EL (cell line): ENCODE measurements at regions not wholly inside any gene's neighbourhood (a gene's known extent, or its start where the extent isn't known, plus 50 kb on each side); places are given as distances from the start of the nearest gene placed in this dataset.
A peak's percentile ranks its signal among the peaks of the same experiment; 100 is the strongest.
"Not testable (repeated sequence)": the region's sequence is repeated elsewhere in the genome, so short reads cannot be mapped to it uniquely, and the experiment has no call there.

Experiments
- DNase-seq: peaks from one replicate; pipeline ENCODE4 v3.0.0-alpha.2; 2016

GRCh38 chr10:61612450-61612849, 50.3 kb upstream of the CABCOCO1 start:
- DNase-seq, result no peak

- DNase-seq, result no peak
These were observed 50.7 kb upstream of the CABCOCO1 start for GRCh38 chr10:61612009-61612408.

GRCh38 chr10:61609701-61610100, 53.0 kb upstream of the CABCOCO1 start:
- no peak for DNase-seq

- DNase-seq, result peak; percentile 72
These were observed 54.3 kb upstream of the CABCOCO1 start for GRCh38 chr10:61608255-61609033.

GRCh38 chr10:61606959-61607907, 55.5 kb upstream of the CABCOCO1 start:
- DNase-seq, result no peak

- no peak for DNase-seq
These were observed 57.5 kb upstream of the CABCOCO1 start for GRCh38 chr10:61605221-61605620.

GRCh38 chr10:61600399-61600798, 62.3 kb upstream of the CABCOCO1 start:
- DNase-seq, result no peak

- DNase-seq, result no peak
These were observed 68.3 kb upstream of the CABCOCO1 start for GRCh38 chr10:61594430-61594829.

GRCh38 chr10:61592581-61592980, 70.1 kb upstream of the CABCOCO1 start:
- DNase-seq, result peak; percentile 28

- DNase-seq, result no peak
These were observed 73.0 kb upstream of the CABCOCO1 start for GRCh38 chr10:61589547-61590243.

- peak; percentile 43 for DNase-seq
These were observed 73.9 kb upstream of the CABCOCO1 start for GRCh38 chr10:61588770-61589211.

GRCh38 chr10:61586829-61587228, 75.9 kb upstream of the CABCOCO1 start:
- no peak for DNase-seq

GRCh38 chr10:61580608-61581007, 82.1 kb upstream of the CABCOCO1 start:
- no peak for DNase-seq

- DNase-seq, result not testable (repeated sequence)
These were observed 92.5 kb upstream of the CABCOCO1 start for GRCh38 chr10:61570204-61570603.

- no peak for DNase-seq
These were observed 95.0 kb upstream of the CABCOCO1 start for GRCh38 chr10:61567729-61568128.

- DNase-seq, result no peak
These were observed 96.7 kb upstream of the CABCOCO1 start for GRCh38 chr10:61565819-61566560.

- no peak for DNase-seq
These were observed 98.3 kb upstream of the CABCOCO1 start for GRCh38 chr10:61564444-61564843.

- DNase-seq, result no peak
These were observed 103.1 kb upstream of the CABCOCO1 start for GRCh38 chr10:61559615-61560014.

GRCh38 chr10:61558188-61558587, 104.5 kb upstream of the CABCOCO1 start:
- DNase-seq, result no peak

GRCh38 chr10:61554925-61555324, 101.7 kb upstream of the TMEM26 start:
- no peak for DNase-seq

- DNase-seq, result no peak
These were observed 96.7 kb upstream of the TMEM26 start for GRCh38 chr10:61549861-61550260.

GRCh38 chr10:61548364-61548763, 95.2 kb upstream of the TMEM26 start:
- DNase-seq, result no peak
